Keratinocyte (primary cell): ENCODE measurements at regions not wholly inside any gene's neighbourhood (a gene's known extent, or its start where the extent isn't known, plus 50 kb on each side); places are given as distances from the start of the nearest gene placed in this dataset.

Experiments used
- DNase-seq: peaks from one replicate; pipeline ENCODE4 v3.0.0-alpha.2; 2011; ENCODE audit warnings: low read depth, missing footprints, low spot score
- FAIRE-seq: peaks from 2 replicates; lab custom pipeline; 2011; peaks lifted over from hg19 to GRCh38; lab: Jason Lieb, UNC
- H2AFZ ChIP-seq: 2 replicates; pipeline ENCODE4 v1.6.0; 2012; ENCODE audit warnings: low read length, control low read depth, inconsistent platforms; ENCODE audit not compliant: control insufficient read depth
- H3K27ac ChIP-seq: 2 replicates; pipeline ENCODE4 v1.5.1; 2011; ENCODE audit warnings: low read length; ENCODE audit not compliant: control insufficient read depth, insufficient read depth
- H3K27me3 ChIP-seq: 3 replicates; pipeline ENCODE4 v1.6.0; 2011; ENCODE audit warnings: low read length; ENCODE audit not compliant: control insufficient read depth, insufficient read depth; ENCODE audit errors: extremely low read depth
- H3K36me3 ChIP-seq, 2 experiments: 2 replicates in 1 of 2; 3 replicates in 1 of 2; pipeline ENCODE4 v1.5.1; 2011; ENCODE audit warnings: low read length in 2 of 2, mild to moderate bottlenecking in 1 of 2; ENCODE audit not compliant: control insufficient read depth in 2 of 2, insufficient read depth in 2 of 2; ENCODE audit errors: extremely low read depth in 1 of 2
- H3K4me1 ChIP-seq: 3 replicates; pipeline ENCODE4 v1.5.1; 2011; ENCODE audit warnings: low read length; ENCODE audit not compliant: control insufficient read depth, insufficient read depth; ENCODE audit errors: extremely low read depth
- H3K4me2 ChIP-seq: 3 replicates; pipeline ENCODE4 v1.6.0; 2011; ENCODE audit warnings: low read depth, low read length; ENCODE audit not compliant: control insufficient read depth, insufficient read depth; ENCODE audit errors: extremely low read depth
- H3K4me3 ChIP-seq, 3 experiments: fragments of 200-600 bp in 1 of 3; sonication (generic) in 1 of 3; 2 replicates in 2 of 3; 3 replicates in 1 of 3; pipeline ENCODE4 v1.5.1; 2011 to 2016; ENCODE audit warnings: low read length in 3 of 3, mild to moderate bottlenecking in 3 of 3, control low read depth in 2 of 3, inconsistent platforms in 1 of 3, low read depth in 1 of 3, mixed read lengths in 1 of 3, mixed run types in 1 of 3, moderate library complexity in 1 of 3; ENCODE audit not compliant: control insufficient read depth in 2 of 3, insufficient read depth in 2 of 3; ENCODE audit errors: extremely low read depth in 1 of 3
- H3K79me2 ChIP-seq: 2 replicates; pipeline ENCODE4 v1.6.0; 2012; ENCODE audit warnings: low read length; ENCODE audit not compliant: control insufficient read depth, insufficient read depth
- H3K9ac ChIP-seq: 3 replicates; pipeline ENCODE4 v1.6.0; 2011; ENCODE audit warnings: low read length; ENCODE audit not compliant: control insufficient read depth, insufficient read depth; ENCODE audit errors: extremely low read depth
- H3K9me1 ChIP-seq: 3 replicates; pipeline ENCODE4 v1.6.0; 2011; ENCODE audit warnings: low read length; ENCODE audit not compliant: control insufficient read depth, insufficient read depth; ENCODE audit errors: extremely low read depth
- H3K9me3 ChIP-seq: 2 replicates; pipeline ENCODE4 v1.5.1; 2012; ENCODE audit warnings: low read depth, low read length; ENCODE audit not compliant: control insufficient read depth
- H4K20me1 ChIP-seq: 3 replicates; pipeline ENCODE4 v1.6.0; 2011; ENCODE audit warnings: low read length; ENCODE audit not compliant: control insufficient read depth, insufficient read depth; ENCODE audit errors: extremely low read depth
- CTCF ChIP-seq, 3 experiments: IDR thresholded peaks in 1 of 3; conservative IDR thresholded peaks in 1 of 3; optimal IDR thresholded peaks in 1 of 3; 2 replicates in 2 of 3; 3 replicates in 1 of 3; pipeline versions ENCODE3 to v1.5.1; 2011; ENCODE audit warnings: low read length in 3 of 3, mild to moderate bottlenecking in 3 of 3, moderate library complexity in 2 of 3, control low read depth in 1 of 3, inconsistent platforms in 1 of 3; ENCODE audit not compliant: insufficient read depth in 2 of 3; ENCODE audit errors: extremely low read depth in 1 of 3
- EZH2 ChIP-seq: IDR thresholded peaks from one replicate; pipeline ENCODE4 v1.6.1; 2012; ENCODE audit warnings: inconsistent platforms, mild to moderate bottlenecking, low read length, moderate library complexity
- dilution Hi-C: fragments of 300-500 bp; cut with MboI; formaldehyde crosslinking; loops from one replicate; pipeline ENCODE4 v1.7.0; 2020; ENCODE audit warnings: low sequenced_read_pairs; ENCODE audit not compliant: extremely low pct_ligation_motif_present

DNA sequence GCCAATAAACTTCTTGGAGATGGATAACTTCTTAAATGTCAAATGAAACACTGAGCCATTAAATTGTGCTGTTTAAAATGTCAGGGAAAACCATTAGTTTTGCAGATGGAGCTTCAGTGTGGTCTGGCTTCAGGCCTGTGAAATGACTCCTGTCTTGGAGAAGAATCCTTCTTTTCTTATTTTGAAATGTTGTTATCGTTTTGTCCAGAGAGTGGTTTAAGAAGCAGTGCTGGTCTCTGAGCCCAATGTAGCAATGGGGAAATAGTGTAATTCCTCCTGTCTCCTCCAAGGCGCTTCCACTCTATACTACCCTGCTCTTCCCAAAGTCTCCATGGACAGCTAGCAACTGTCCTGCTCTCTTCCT, 177.6 kb downstream of the REEP3 start:
- Histone ChIP-seq H3K27me3 (no peaks in the 10 kb centered on the region), H4K20me1 (no peaks in the 10 kb centered on the region), H3K4me2 (no peak overlapping the region), H3K27ac (no peak overlapping the region), H3K4me1 (peaks cover 40% of the 10 kb centered on the region), H3K9me3 (no peaks in the 10 kb centered on the region), H3K4me3 (no peak overlapping the region), H3K9me1 (no peaks in the 10 kb centered on the region), H3K36me3 (no peaks in the 10 kb centered on the region), H2AFZ (no peak overlapping the region), H3K79me2 (no peaks in the 10 kb centered on the region), H3K9ac (no peak overlapping the region)
- FAIRE-seq (no peak), DNase-seq (no peak)
- dilution Hi-C loops: no loop called here
- TF ChIP-seq CTCF (optimal IDR thresholded peaks at IDR 0.05 in 1 of 3, IDR thresholded peaks at IDR 0.05 in 1 of 3, conservative IDR thresholded peaks at IDR 0.05 in 1 of 3; ENCODE audit: extremely low read depth in 1 of 3, insufficient read depth in 2 of 3, low read length in 3 of 3) (no peak), EZH2 (no peak)

- H3K4me1 ChIP-seq: peaks cover 40% of the 10 kb centered on the region
- H3K27ac ChIP-seq: peak overlapping the region; percentile 93
- H3K27me3 ChIP-seq: no peaks in the 10 kb centered on the region
- no peaks in the 10 kb centered on the region for H4K20me1 ChIP-seq
- H3K9me3 ChIP-seq: no peaks in the 10 kb centered on the region
- DNase-seq (peak; percentile 85), FAIRE-seq (peak; percentile 93)
- no peaks in the 10 kb centered on the region for H3K36me3 ChIP-seq
- H3K9me1 ChIP-seq: no peaks in the 10 kb centered on the region
- no peaks in the 10 kb centered on the region for H3K79me2 ChIP-seq
- dilution Hi-C loops: no loop called here
- H3K4me3 ChIP-seq: peak overlapping the region in 2 of 3 experiments; percentile 22 to 44
- peak overlapping the region; percentile 58 for H3K9ac ChIP-seq
- H2AFZ ChIP-seq: peak overlapping the region; percentile 50
- TF ChIP-seq EZH2 (no peak), CTCF (optimal IDR thresholded peaks at IDR 0.05 in 1 of 3, IDR thresholded peaks at IDR 0.05 in 1 of 3, conservative IDR thresholded peaks at IDR 0.05 in 1 of 3; ENCODE audit: extremely low read depth in 1 of 3, insufficient read depth in 2 of 3, low read length in 3 of 3) (no peak)
- H3K4me2 ChIP-seq: peak overlapping the region; percentile 80
Observed at GRCh38 chr10:63699785-63700613, 178.8 kb downstream of the REEP3 start.
